HT1080 (cell line): ENCODE measurements at regions not wholly inside any gene's neighbourhood (a gene's known extent, or its start where the extent isn't known, plus 50 kb on each side); places are given as distances from the start of the nearest gene placed in this dataset.

ENCODE experiments used
- DNase-seq: peaks from one replicate; pipeline ENCODE4 v3.0.0-alpha.2; 2015; ENCODE audit warnings: low read depth

DNA sequence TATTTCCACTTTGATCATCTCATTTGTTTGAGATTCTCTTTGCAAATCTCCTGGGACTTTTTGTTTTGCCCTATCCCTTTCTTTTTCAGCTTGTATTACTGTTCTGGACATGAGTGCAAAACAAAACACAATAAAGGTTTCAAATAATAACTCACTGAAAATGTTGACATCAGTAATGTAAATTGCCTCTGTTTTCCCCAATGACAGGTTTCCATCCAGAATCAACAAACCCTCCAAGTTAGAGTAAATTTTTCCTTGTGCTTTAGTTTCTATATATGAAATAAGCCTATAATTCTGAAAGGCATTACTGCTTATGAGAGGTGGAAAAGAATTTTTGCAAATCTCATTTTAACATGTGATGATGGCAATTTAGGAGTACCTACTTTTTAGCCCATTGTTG, 187.0 kb upstream of the ANO3 start:
- no peak for DNase-seq

- DNase-seq, result no peak
Observed at GRCh38 chr11:26149585-26149984, 182.3 kb upstream of the ANO3 start.

DNA sequence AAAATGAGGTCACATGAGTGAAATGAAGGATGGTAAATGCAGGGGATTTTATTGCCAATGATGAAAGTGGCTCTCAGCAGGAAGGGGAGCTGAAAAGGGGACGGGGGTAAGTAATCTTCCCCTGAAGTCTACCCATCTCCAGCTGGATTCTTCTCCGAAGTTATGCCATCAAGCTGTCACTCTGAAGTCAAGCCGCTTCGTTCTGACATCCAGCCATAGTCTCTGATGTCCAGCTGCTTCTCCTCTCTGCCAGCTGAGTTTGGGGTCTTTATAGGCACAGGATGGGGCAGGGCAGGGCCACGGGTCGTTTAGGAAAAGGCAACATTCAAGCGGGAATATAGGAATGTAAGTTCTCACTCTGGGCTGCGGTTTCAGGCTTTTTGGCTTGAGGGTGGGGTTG, 181.9 kb upstream of the ANO3 start:
- DNase-seq, result no peak

GRCh38 chr11:26158251-26158650, 173.7 kb upstream of the ANO3 start:
- no peak for DNase-seq

- no peak for DNase-seq
Observed at GRCh38 chr11:26162291-26162690, 169.6 kb upstream of the ANO3 start.

GRCh38 chr11:26186389-26186788, 145.5 kb upstream of the ANO3 start:
- DNase-seq, result no peak

- peak; percentile 49 for DNase-seq
Observed at GRCh38 chr11:26187639-26188038, 144.3 kb upstream of the ANO3 start.

- DNase-seq, result no peak
Observed at GRCh38 chr11:26188554-26188953, 143.4 kb upstream of the ANO3 start.

DNA sequence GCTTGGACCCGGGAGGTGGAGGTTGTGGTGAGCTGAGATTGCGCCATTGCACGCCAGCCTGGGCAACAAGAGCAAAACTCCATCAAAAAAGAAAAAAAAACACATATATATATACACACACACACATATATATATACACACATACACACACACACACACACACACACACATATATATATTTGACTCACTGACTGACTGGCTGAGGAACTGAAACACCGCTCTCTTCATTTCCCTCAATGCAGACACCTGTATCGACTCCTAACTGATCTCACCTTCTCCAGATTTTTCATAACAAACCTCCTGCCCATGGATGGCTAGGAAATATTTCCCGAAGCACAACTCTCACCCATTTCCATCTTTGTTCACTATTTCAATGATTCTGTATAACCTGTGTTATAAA, 140.7 kb upstream of the ANO3 start:
- DNase-seq, result no peak

DNA sequence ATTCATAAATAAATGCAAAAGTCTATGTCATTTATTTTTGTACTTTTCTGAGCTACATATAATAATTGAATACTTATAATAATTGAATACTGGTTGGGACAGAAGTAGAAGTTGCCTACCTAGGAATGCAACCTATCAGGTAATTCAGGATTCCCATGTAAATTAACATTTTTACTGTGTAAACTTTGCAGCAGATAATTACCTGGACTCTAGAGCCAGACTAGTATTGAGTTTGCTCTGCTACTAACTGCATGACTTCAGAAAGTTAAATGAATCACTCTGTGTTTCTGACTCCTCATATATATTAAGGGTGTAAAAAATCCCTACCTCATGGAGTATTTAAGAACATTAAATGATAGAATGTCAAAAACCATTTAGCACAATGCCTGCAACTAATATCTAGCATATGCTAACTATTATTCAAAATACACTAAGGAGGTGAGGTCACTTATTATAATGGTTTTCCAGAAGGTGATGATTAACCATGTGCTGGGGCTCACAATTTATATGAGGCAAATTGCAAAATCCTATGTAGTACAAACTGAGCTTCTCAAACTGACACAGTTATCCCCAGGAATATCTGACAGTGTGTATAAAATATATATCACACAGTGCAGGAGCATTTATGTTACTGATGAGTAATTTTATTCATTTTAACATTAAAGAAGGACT, 138.1 kb upstream of the ANO3 start:
- no peak for DNase-seq

- no peak for DNase-seq
Observed at GRCh38 chr11:26194881-26195280, 137.0 kb upstream of the ANO3 start.

DNA sequence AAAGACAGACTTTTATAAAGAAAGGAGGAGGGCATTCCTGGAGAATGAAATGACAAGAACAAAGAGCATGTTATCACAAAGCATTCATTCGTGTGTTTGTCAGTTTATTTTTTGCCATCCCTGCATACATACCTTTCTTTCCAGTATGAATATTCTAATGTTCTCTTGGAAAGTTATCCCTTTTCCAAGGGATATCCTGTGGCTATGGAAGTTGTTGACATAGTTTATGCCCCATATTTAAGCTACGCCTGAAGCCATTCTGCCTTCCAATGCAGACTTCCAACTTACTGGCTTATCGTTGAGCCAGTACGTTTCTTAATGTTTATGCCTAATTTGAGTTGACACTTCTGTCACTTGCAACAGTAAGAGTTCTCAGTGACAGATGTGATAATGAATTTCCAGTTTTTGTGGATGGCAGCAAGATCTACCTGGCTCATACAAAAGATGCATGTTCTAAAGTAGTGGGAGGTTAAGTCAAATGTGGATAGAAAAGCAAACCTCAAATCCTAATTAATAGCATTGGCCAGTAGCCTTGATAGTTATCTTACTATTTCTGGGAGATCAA, 133.3 kb upstream of the ANO3 start:
- no peak for DNase-seq

- no peak for DNase-seq
Observed at GRCh38 chr11:26199331-26200095, 132.4 kb upstream of the ANO3 start.

DNA sequence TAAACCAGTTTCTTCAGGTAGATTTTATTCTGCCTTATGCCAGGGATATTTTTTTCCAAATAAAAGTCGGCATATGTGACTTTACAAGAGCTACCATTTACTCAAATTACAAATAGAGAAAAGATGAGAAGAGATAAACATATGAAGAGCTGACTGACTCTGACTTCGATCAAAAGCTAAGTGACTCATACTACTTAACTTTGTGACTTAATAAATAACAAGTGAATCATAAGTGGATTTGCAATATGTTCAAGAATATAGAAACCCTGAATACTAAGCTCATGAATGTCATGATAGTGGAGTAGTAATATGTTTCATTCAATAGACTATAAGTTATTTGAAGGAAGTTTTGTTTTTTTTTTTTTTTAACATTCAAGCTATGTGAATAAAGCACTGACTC, 130.5 kb upstream of the ANO3 start:
- DNase-seq, result peak; percentile 24

GRCh38 chr11:26202754-26203153, 129.2 kb upstream of the ANO3 start:
- no peak for DNase-seq

GRCh38 chr11:26204101-26204500, 127.8 kb upstream of the ANO3 start:
- DNase-seq, result no peak

DNA sequence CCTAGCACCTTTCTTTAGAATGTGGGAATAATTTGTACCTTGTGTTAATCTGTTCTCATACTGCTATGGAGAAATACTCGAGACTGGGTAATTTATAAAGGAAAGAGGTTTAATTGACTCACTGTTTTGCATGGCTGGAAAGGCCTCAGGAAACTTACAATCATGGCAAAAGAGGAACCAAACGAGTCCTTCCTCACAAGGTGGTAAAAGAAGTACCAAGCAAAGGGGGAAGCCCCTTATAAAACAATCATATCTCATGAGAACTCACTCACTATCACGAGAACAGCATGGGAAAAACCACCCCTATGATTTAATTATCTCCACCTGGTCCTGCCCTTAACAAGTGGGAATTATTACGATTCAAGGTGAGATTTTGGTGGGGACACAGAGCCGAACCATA, 127.1 kb upstream of the ANO3 start:
- DNase-seq, result no peak

DNA sequence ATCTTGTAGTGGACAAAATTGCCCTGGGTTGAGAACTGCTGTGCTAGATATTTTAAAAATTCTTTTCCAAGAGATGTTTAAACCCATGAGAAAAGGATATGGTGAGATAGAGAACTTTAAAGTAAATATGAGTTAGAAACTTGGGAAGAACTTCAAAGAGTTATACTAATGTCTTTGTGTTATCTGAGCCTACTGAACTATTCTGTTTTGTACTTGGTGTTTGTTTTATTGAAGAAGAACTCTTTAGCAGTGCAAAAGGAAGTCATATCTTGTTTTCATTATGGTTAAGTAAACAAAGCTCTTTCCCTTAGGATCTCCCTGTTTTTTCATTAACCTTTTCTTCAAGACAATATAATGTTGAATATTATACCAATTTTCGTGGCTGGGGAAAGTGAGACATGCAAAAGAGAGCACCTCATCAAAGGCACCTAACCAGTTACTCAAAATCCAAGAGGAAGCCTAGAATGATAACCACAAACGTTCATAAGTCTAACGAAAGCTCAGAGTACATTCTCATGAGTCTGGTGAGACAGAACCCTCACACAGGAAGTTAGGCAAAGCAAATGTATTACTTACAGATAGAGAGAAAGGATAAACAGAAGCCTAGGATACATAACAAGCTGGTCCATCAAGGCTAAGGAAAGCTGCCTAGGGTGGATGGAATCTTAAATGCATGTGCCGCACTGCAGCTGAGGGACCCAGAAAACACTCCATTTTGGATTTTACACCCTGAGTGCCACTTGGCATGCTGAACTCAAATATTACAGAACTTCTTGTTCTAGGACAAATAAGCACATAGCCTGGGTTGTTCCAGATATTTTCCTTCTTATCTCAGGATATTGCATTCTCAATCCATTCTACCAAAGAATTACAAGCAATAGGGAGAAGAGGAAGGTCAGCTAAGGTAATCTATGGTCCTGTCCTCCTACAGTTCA, 112.5 kb upstream of the ANO3 start:
- peak; percentile 4 for DNase-seq

DNA sequence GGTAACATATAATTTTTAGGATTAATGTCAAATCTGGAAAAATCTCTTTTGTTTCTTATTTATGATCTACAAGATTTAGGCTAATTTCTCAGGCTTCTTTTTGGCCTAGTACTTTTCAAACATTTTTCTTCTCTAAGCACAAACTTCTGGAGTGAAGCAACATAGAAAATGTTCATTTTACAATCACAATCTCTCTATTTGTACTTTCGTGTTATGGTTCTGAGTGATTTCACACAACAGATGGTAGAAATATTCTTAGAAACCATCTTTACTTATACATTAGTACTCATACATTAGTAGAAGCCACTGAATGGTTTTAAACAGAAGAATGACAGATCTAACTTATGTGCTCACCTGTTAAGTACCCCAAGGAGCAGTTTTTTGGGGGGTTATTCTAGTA, 106.3 kb upstream of the ANO3 start:
- no peak for DNase-seq

GRCh38 chr11:26227301-26227746, 104.6 kb upstream of the ANO3 start:
- DNase-seq, result peak; percentile 88

- no peak for DNase-seq
Observed at GRCh38 chr11:26227883-26228502, 103.9 kb upstream of the ANO3 start.
